ENCODE measurements at regions not wholly inside any gene's neighbourhood (a gene's known extent, or its start where the extent isn't known, plus 50 kb on each side); places are given as distances from the start of the nearest gene placed in this dataset.

GRCh38 chr10:78255214-78255613 is 221.6 kb downstream of the RPS24 start:
- no peak for TF ChIP-seq POLR2AphosphoS5 (IDR thresholded peaks at IDR 0.05; ENCODE audit: low read depth, low read length)
- TF ChIP-seq REST (IDR thresholded peaks at IDR 0.05; ENCODE audit: insufficient read depth in 1 of 2, low read depth in 2 of 2, low read length in 2 of 2), result no peak
- TF ChIP-seq TAF1 (IDR thresholded peaks at IDR 0.05; ENCODE audit: borderline replicate concordance, insufficient read depth, low read length), result no peak
- TF ChIP-seq SIN3A (IDR thresholded peaks at IDR 0.05; ENCODE audit: borderline replicate concordance, insufficient read depth, low read length), result no peak
- TF ChIP-seq FOXP2 (optimal IDR thresholded peaks at IDR 0.05; ENCODE audit: borderline replicate concordance, extremely low read depth, extremely low read length, insufficient read depth), result no peak
